ENCODE measurements at regions not wholly inside any gene's neighbourhood (a gene's known extent, or its start where the extent isn't known, plus 50 kb on each side); places are given as distances from the start of the nearest gene placed in this dataset.

DNA sequence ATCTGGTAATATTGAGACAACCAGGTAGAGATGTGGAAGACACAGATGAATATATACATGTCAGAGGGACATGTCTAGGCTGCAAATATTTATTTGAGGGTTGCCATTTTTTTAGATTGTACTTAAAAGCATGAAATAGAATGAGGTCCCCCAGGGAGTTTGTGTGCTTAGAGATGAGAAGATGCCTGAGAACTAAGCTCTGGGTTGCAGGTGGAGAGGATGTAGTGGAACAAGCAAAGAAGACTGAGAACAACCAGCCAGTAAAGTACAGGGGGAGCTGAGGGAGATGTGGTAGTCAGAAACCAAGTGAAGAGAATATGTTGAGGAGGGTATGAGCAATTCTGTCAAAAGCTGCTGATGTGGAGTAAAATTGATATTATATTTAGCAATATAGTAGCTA is 95.6 kb upstream of the UNC5C start:
- TF ChIP-seq CTCF (IDR thresholded peaks at IDR 0.05) (no peak), POLR2A (IDR thresholded peaks at IDR 0.05) (no peak)

Measured in thyroid gland (tissue), 4 donors.